IMR-90 (cell line): ENCODE measurements at regions not wholly inside any gene's neighbourhood (a gene's known extent, or its start where the extent isn't known, plus 50 kb on each side); places are given as distances from the start of the nearest gene placed in this dataset.

Source experiments
- ATAC-seq: fragments of 200-7000 bp; cut with Tn5 transposase; 2 replicates; pipeline ENCODE4 v1.9.1; 2020; ENCODE audit warnings: low read depth, mild to moderate bottlenecking, moderate library complexity
- BruUV-seq: library from RNA; stranded (reverse); fragments of 400-500 nt; replicated peaks from 2 replicates; lab custom pipeline; 2021; lab: Mats Ljungman, UMichigan
- CTCF ChIA-PET: fragments of 300-600 bp; formaldehyde crosslinking; extraction: SDS; loops from one replicate; lab custom pipeline; 2021; ENCODE audit warnings: antibody characterized with exemption; lab: Yijun Ruan, JAX
- POLR2A ChIA-PET: fragments of 300-600 bp; sonication (Branson Sonifier 250); formaldehyde crosslinking; loops from one replicate; lab custom pipeline; 2022; ENCODE audit warnings: antibody characterized with exemption; ENCODE audit not compliant: unreplicated experiment; lab: Charles Lee
- DNase-seq: peaks from one replicate; pipeline ENCODE4 v3.0.0; 2013
- H2AFZ ChIP-seq: replicated peaks from 2 replicates; pipeline ENCODE3; 2013; ENCODE audit warnings: low read length, mild to moderate bottlenecking; ENCODE audit not compliant: poor library complexity
- H2AK5ac ChIP-seq: 2 replicates; pipeline ENCODE4 v1.6.1; 2013; ENCODE audit warnings: low read depth, low read length, inconsistent platforms
- H2AK9ac ChIP-seq: replicated peaks from 2 replicates; pipeline ENCODE3; 2013; ENCODE audit warnings: mild to moderate bottlenecking, low read depth, low read length, moderate library complexity; ENCODE audit not compliant: poor library complexity
- H2BK120ac ChIP-seq: 2 replicates; pipeline ENCODE4 v1.6.1; 2013; ENCODE audit warnings: low read depth, low read length, inconsistent platforms
- H2BK15ac ChIP-seq: 3 replicates; pipeline ENCODE4 v1.6.1; 2013; ENCODE audit warnings: low read depth, low read length, inconsistent platforms
- H2BK20ac ChIP-seq: 2 replicates; pipeline ENCODE4 v1.6.1; 2013; ENCODE audit warnings: low read depth, mild to moderate bottlenecking, inconsistent platforms, low read length, moderate library complexity
- H2BK5ac ChIP-seq: 2 replicates; pipeline ENCODE4 v1.6.1; 2013; ENCODE audit warnings: mild to moderate bottlenecking, low read depth, low read length, inconsistent platforms; ENCODE audit not compliant: poor library complexity, severe bottlenecking
- H3K14ac ChIP-seq: replicated peaks from 2 replicates; pipeline ENCODE4 v1.6.1; 2013; ENCODE audit warnings: low read depth, low read length, inconsistent platforms
- H3K18ac ChIP-seq: 2 replicates; pipeline ENCODE4 v1.6.1; 2013; ENCODE audit warnings: low read depth, low read length, control low read depth
- H3K23ac ChIP-seq: 2 replicates; pipeline ENCODE4 v1.6.1; 2013; ENCODE audit warnings: low read depth, low read length, inconsistent platforms
- H3K27ac ChIP-seq: 2 replicates; pipeline ENCODE4 v1.5.1; 2013; ENCODE audit warnings: mild to moderate bottlenecking, control low read depth, low read length; ENCODE audit not compliant: insufficient read depth
- H3K27me3 ChIP-seq: 2 replicates; pipeline ENCODE4 v1.6.1; 2013; ENCODE audit warnings: low read length; ENCODE audit not compliant: control insufficient read depth, insufficient read depth
- H3K36me3 ChIP-seq: 2 replicates; pipeline ENCODE4 v1.6.1; 2013; ENCODE audit warnings: low read length, mixed read lengths; ENCODE audit not compliant: control insufficient read depth, insufficient read depth
- H3K4ac ChIP-seq: 2 replicates; pipeline ENCODE4 v1.6.1; 2013; ENCODE audit warnings: low read depth, low read length, inconsistent platforms
- H3K4me1 ChIP-seq: 2 replicates; pipeline ENCODE4 v1.6.1; 2013; ENCODE audit warnings: low read length, mixed read lengths; ENCODE audit not compliant: control insufficient read depth, insufficient read depth
- H3K4me2 ChIP-seq: 2 replicates; pipeline ENCODE4 v1.6.1; 2013; ENCODE audit warnings: low read depth, mild to moderate bottlenecking, control low read depth, low read length, moderate library complexity
- H3K4me3 ChIP-seq: 2 replicates; pipeline ENCODE4 v1.5.1; 2013; ENCODE audit warnings: low read depth, mild to moderate bottlenecking, control low read depth, low read length, moderate library complexity; ENCODE audit not compliant: insufficient read depth
- H3K56ac ChIP-seq: 2 replicates; pipeline ENCODE4 v1.6.1; 2013; ENCODE audit warnings: low read length, inconsistent platforms; ENCODE audit not compliant: insufficient read depth; ENCODE audit errors: extremely low read depth
- H3K79me1 ChIP-seq, 2 experiments: 2 replicates each; pipeline ENCODE4 v1.6.1; 2013; ENCODE audit warnings: low read length in 2 of 2, inconsistent platforms in 1 of 2, low read depth in 1 of 2
- H3K9ac ChIP-seq: 2 replicates; pipeline ENCODE4 v1.6.1; 2013; ENCODE audit warnings: low read depth, low read length, control low read depth
- H3K9me1 ChIP-seq: 2 replicates; pipeline ENCODE4 v1.6.1; 2013; ENCODE audit warnings: low read length, inconsistent platforms; ENCODE audit not compliant: insufficient read depth
- H3K9me3 ChIP-seq: 2 replicates; pipeline ENCODE4 v1.6.1; 2013; ENCODE audit warnings: low read length; ENCODE audit not compliant: control insufficient read depth, insufficient read depth
- H4K20me1 ChIP-seq: 2 replicates; pipeline ENCODE4 v1.6.1; 2013; ENCODE audit warnings: low read length, inconsistent platforms; ENCODE audit not compliant: insufficient read depth
- H4K5ac ChIP-seq: 2 replicates; pipeline ENCODE4 v1.6.1; 2013; ENCODE audit warnings: mild to moderate bottlenecking, low read depth, low read length, control low read depth
- H4K8ac ChIP-seq, 2 experiments: 2 replicates each; pipeline ENCODE4 v1.6.1; 2013; ENCODE audit warnings: low read depth in 2 of 2, low read length in 2 of 2, control low read depth in 1 of 2, inconsistent platforms in 1 of 2
- H4K91ac ChIP-seq: 2 replicates; pipeline ENCODE4 v1.6.1; 2013; ENCODE audit warnings: low read depth, low read length, inconsistent platforms; ENCODE audit not compliant: insufficient read depth
- ELK1 ChIP-seq: fragments of 150-350 bp; IDR thresholded peaks from 2 replicates; pipeline ENCODE4 v1.6.1; 2016; ENCODE audit warnings: low read depth, mild to moderate bottlenecking, low read length, moderate library complexity, borderline replicate concordance
- RFX5 ChIP-seq: IDR thresholded peaks from 2 replicates; pipeline ENCODE4 v1.8.0; 2012; ENCODE audit warnings: low read depth, mild to moderate bottlenecking, low read length, moderate library complexity
- dilution Hi-C: fragments of 300-500 bp; cut with HindIII; formaldehyde crosslinking; loops from one replicate; pipeline ENCODE4 v1.14.3; 2018; ENCODE audit warnings: low sequenced_read_pairs; ENCODE audit not compliant: unreplicated experiment
- in situ Hi-C: fragments of 300-500 bp; cut with MboI; formaldehyde crosslinking; loops from 3 replicates; pipeline ENCODE4 v1.14.3; 2019; ENCODE audit warnings: low sequenced_read_pairs, inconsistent platforms, mixed read lengths
- intact Hi-C: fragments of 100-400 bp; cut with micrococcal nuclease; formaldehyde crosslinking; loops from 2 replicates; pipeline ENCODE4 v1.10.0; 2022

GRCh38 chr1:105337420-105337819 is 1587.7 kb downstream of the AMY1C start:
- Histone ChIP-seq H2AK5ac (no peak overlapping the region), H3K4me1 (no peaks in the 10 kb centered on the region), H3K4me2 (no peak overlapping the region), H2BK120ac (no peak overlapping the region), H2AK9ac (no peak overlapping the region), H3K4me3 (no peak overlapping the region), H2BK5ac (no peak overlapping the region), H3K14ac (no peak overlapping the region), H4K8ac (no peak overlapping the region), H3K23ac (no peak overlapping the region), H3K79me1 (no peaks in the 10 kb centered on the region), H2AFZ (no peak overlapping the region), H3K56ac (no peak overlapping the region), H4K5ac (no peak overlapping the region), H3K9ac (no peak overlapping the region), H3K9me3 (no peaks in the 10 kb centered on the region), H3K27ac (no peak overlapping the region), H2BK15ac (no peak overlapping the region), H3K36me3 (no peaks in the 10 kb centered on the region), H3K4ac (no peak overlapping the region), H4K91ac (no peak overlapping the region), H3K27me3 (no peaks in the 10 kb centered on the region), H3K18ac (no peak overlapping the region), H2BK20ac (no peak overlapping the region), H4K20me1 (no peaks in the 10 kb centered on the region), H3K9me1 (no peaks in the 10 kb centered on the region)
- no peak for ATAC-seq
- no TSS peak for BruUV-seq
- ChIA-PET POLR2A (no interaction called here), CTCF (no interaction called here)
- no peak for DNase-seq
- in situ Hi-C loops (no loop called here), intact Hi-C loops (no loop called here), dilution Hi-C loops (no loop called here)
- TF ChIP-seq ELK1 (no peak), RFX5 (no peak)
